NCI-H2029 (cell line): ENCODE measurements at regions not wholly inside any gene's neighbourhood (a gene's known extent, or its start where the extent isn't known, plus 50 kb on each side); places are given as distances from the start of the nearest gene placed in this dataset.
"Not testable (repeated sequence)": the region's sequence is repeated elsewhere in the genome, so short reads cannot be mapped to it uniquely, and the experiment has no call there.

Experiments
- DNase-seq: peaks from one replicate; lab custom pipeline; 2025; lab: John Stamatoyannopoulos, UW

- DNase-seq, result no peak
These were observed 1125.5 kb downstream of the FAT4 start for GRCh38 chr4:126440297-126440696.

DNA sequence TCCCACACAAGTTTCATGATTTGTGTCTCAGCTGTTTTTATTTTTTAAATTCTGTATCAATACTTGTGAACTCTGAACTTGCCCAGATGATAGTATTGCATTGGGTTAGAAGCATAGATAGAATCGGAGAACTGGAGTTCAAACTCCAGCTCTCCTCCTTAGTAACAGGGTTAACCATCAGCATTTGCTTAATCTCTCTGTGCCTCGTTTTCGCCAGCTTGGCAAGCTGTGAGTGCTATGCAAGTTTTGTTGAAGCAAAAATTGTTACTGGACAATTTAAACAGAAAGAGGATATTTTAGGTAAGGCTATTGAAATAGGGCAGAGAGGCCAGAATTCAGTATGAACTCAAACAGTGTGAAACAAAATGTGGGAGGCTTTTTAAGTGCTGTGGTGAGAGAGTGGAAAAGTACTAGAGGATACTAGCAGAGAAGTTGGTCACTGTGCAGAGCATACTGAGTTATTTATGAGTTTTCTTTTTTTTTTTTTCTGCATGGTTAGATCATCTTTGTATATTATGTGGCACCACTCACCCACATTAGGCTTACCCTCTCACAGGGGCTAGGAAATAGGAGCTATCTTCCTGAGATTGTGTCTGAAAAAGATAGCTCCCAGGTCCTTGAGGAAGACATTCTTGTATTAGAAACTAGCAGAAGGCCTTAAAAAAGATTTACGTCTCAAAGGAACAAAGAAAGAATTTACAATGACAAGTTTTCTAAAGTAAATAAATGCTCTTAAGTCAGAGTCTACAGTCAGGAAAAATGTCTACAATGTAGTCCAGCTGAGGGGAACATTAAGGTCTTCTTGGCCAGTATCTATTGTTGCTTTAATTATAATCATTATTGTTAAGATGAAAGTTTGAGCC lies 1126.6 kb downstream of the FAT4 start:
- no peak for DNase-seq

GRCh38 chr4:126445596-126445995 lies 1130.8 kb downstream of the FAT4 start:
- DNase-seq, result no peak

- DNase-seq, result no peak
These were observed 1132.2 kb downstream of the FAT4 start for GRCh38 chr4:126446917-126447316.

DNA sequence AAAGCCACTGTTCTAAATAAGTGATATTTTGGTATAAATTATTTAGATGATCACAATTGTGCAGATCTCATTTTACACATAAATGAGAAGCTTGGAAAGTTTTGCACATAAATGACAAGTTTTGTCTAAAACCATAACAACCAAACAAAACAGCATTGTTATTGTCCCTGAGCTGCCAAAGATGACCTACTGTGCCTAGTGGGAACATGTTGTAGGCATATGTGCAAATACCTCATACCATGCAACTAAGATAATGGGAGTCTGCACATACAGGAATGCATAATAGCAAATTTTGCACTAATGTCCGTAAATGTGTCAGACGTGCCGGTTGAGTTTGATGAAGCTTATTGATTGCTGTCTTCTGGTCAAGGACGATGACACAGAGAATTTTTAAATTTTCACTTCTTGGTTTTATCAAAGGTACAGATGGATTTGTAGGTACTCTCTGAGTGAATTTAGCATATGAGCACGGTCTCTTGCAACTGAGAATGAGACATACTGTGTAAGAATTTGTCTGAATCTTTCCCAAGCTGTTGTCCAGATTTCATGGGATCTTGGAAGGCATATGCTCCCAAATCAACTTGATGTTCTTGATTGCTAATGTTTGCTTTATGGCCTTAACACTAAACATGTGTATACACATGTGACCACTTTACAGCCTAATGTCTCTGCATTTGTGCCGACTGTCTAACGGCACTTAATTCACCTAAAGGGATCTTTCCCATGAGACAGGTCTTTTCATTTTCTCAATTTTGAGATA lies 1133.5 kb downstream of the FAT4 start:
- no peak for DNase-seq

- no peak for DNase-seq
These were observed 1136.6 kb downstream of the FAT4 start for GRCh38 chr4:126451237-126451873.

- no peak for DNase-seq
These were observed 1141.1 kb downstream of the FAT4 start for GRCh38 chr4:126455865-126456264.

DNA sequence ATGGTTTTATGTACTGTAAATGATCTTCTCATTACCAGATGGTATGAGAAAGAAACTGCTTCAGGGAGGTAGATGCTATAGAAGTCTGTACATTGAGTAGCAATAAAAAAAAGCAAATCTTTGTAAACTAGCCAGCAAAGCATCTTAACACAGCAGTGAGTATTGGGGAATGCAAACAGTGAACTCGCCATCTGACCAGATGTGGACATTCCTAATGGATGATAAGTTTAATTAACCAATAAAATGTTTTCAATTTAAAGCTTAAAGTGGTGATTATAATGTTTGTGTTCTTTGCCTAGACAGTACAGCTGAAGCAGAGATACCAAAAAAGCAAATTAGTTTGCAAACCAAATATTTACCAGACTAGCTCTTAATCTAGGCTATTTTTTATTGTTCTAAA lies 1144.2 kb downstream of the FAT4 start:
- DNase-seq, result no peak

DNA sequence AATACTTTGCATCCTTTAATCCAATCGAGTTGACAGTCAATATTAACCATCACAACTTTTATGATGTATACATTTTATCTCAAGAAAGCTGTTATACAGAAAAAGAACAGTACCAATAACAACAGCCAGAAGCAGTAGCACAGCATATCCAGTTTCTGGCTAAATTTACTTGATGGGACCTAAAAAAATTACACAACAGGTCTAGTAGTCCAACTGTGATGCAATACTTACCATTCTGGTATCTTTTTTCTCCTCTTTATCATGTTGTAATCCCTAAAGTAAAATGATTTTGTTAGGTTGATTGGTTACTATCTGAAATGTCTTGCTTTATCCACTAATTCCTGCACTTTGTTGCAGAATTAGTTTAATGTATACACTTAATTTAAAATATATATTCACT lies 1150.6 kb downstream of the FAT4 start:
- no peak for DNase-seq

GRCh38 chr4:126466848-126467247 lies 1152.1 kb downstream of the FAT4 start:
- no peak for DNase-seq

DNA sequence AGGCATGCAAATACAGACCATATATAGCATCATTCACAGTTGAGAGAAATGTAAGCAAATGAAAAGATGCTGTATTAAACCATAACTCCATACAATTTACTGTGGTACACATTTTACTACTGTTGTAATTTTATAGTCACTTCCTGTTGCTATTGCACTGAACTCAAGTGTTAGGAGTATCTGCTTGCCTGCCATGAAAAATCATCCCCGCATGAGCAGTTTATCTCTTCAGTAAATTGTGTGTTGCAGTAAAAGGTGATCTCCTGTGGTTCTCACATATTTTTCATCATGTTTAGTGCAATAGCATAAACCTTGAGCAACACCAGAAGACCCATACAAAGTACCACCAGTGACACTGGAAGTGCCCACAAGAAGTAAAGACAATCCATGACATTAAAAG lies 1153.4 kb downstream of the FAT4 start:
- no peak for DNase-seq

GRCh38 chr4:126470862-126471261 lies 1156.1 kb downstream of the FAT4 start:
- no peak for DNase-seq

GRCh38 chr4:126475730-126476129 lies 1157.0 kb upstream of the INTU start:
- no peak for DNase-seq

GRCh38 chr4:126479709-126480108 lies 1153.0 kb upstream of the INTU start:
- DNase-seq, result no peak

- DNase-seq, result no peak
These were observed 1150.4 kb upstream of the INTU start for GRCh38 chr4:126482311-126482710.

DNA sequence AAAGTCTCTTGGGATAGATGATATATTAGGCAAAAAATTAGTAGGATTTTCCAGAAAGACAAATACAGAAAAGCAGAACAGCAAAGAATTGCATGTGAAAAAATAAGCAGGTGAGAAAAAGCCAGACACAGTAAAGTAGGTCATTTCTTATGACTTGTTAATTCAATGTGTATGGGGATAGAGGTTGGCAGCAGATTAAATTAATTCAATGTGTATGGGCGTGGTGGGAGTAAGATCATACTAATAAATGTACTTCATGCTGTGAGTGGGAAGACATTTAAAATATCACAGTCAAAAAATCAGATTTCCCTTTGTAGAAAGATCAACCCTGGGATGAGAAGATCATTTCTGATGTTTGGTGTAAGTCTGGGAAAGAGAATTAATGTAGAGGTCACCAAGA lies 1146.4 kb upstream of the INTU start:
- no peak for DNase-seq

DNA sequence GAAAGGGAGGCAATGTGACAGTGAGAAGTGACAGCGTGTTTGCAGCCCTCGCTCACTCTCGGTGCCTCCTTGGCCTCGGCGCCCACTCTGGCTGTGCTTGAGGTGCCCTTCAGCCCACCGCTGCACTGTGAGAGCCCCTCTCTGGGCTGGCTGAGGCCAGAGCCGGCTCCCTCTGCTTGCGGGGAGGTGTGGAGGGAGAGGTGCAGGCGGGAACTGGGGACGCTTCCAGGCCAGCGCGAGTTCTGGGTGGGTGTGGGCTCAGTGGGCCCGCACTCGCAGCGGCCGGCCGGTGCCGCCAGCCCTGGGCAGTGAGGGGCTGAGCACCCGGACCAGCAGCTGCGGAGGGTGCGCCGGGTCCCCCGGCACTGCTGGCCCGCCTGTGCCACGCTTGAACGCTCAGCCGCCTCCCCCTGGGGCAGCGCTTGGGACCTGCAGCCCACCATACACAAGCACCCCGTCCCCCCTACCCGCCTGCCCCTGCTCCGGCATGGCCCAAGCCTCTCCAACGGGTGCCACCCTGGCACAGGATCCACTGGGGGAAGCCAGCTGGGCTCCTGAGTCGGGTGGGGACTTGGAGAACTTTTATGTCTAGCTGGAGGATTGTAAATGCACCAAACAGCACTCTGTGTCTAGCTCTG lies 1142.8 kb upstream of the INTU start:
- no peak for DNase-seq

- no peak for DNase-seq
These were observed 1137.5 kb upstream of the INTU start for GRCh38 chr4:126495163-126495752.

GRCh38 chr4:126512979-126513378 lies 1119.8 kb upstream of the INTU start:
- no peak for DNase-seq

GRCh38 chr4:126513596-126513995 lies 1119.2 kb upstream of the INTU start:
- DNase-seq, result no peak

DNA sequence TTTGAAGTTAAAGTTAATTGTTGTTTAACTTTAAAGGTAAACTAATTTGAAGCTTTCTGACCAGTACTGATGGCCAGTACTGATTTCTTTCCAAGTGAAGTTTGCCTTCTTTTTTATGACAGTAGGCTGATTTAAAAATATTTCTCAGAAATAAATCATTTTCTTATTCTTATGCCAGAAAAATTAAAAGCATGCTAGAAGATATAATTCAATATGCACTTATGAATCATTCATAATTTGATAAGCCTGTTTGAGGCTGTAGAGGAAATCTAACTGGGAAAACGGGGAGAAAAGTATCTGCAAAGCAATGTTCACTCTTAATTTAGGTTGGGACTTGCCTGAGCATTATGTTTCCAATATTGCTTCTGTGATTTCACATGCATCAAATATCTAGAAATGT lies 1112.0 kb upstream of the INTU start:
- no peak for DNase-seq

DNA sequence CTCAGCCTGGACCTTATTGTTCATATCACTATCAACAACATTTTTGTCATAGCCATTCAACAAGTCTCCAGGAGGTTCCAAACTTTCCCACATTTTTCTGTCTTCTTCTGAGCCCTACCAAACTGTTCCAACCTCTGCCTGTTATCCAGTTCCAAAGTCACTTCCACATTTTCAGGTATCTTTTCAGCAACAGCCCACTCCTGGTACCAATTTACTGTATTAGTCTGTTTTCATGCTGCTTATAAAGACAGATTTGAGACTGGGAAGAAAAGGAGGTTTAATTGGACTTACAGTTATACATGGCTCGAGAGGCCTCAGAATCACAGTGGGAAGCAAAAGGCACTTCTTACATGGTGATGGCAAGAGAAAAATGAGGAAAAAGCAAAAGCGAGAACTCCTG lies 1107.4 kb upstream of the INTU start:
- not testable (repeated sequence) for DNase-seq
